ENCODE measurements at regions not wholly inside any gene's neighbourhood (a gene's known extent, or its start where the extent isn't known, plus 50 kb on each side); places are given as distances from the start of the nearest gene placed in this dataset.

- TF ChIP-seq ZNF274 (IDR thresholded peaks at IDR 0.05; ENCODE audit: borderline replicate concordance, extremely low read depth, low read length) (no peak), USF2 (IDR thresholded peaks at IDR 0.05; ENCODE audit: low read length) (no peak), CTCF (IDR thresholded peaks at IDR 0.05; ENCODE audit: control extremely low read depth in 1 of 3, insufficient read depth in 1 of 3, low read depth in 1 of 3, low read length in 3 of 3) (no peak), EGR1 (IDR thresholded peaks at IDR 0.05; ENCODE audit: borderline replicate concordance, low read depth, low read length) (no peak), JUN (IDR thresholded peaks at IDR 0.05; ENCODE audit: low read depth, low read length) (no peak), RAD21 (IDR thresholded peaks at IDR 0.05 in 1 of 2, conservative IDR thresholded peaks at IDR 0.05 in 1 of 2; ENCODE audit: low read depth in 2 of 2, low read length in 2 of 2) (no peak), NRF1 (IDR thresholded peaks at IDR 0.05; ENCODE audit: low read depth, low read length) (no peak), SIX5 (IDR thresholded peaks at IDR 0.05; ENCODE audit: low read depth, low read length) (no peak)
Measured at GRCh38 chr3:23114432-23114831, 88.7 kb upstream of the UBE2E2 start.

All from H1 (cell line).